Activated CD4-positive, alpha-beta T cell treated with anti-CD3 and anti-CD28 coated beads, Interleukin-2, Interleukin-6, amounts not matched to agents 100 ng/mL and 50 ng/mL, durations not matched to agents 16 hours and 8 hours (primary cell): ENCODE measurements at regions not wholly inside any gene's neighbourhood (a gene's known extent, or its start where the extent isn't known, plus 50 kb on each side); places are given as distances from the start of the nearest gene placed in this dataset.
"Not testable (repeated sequence)": the region's sequence is repeated elsewhere in the genome, so short reads cannot be mapped to it uniquely, and the experiment has no call there.

ENCODE experiments used
- DNase-seq: peaks from one replicate; pipeline ENCODE4 v3.0.0-alpha.2; 2020

DNA sequence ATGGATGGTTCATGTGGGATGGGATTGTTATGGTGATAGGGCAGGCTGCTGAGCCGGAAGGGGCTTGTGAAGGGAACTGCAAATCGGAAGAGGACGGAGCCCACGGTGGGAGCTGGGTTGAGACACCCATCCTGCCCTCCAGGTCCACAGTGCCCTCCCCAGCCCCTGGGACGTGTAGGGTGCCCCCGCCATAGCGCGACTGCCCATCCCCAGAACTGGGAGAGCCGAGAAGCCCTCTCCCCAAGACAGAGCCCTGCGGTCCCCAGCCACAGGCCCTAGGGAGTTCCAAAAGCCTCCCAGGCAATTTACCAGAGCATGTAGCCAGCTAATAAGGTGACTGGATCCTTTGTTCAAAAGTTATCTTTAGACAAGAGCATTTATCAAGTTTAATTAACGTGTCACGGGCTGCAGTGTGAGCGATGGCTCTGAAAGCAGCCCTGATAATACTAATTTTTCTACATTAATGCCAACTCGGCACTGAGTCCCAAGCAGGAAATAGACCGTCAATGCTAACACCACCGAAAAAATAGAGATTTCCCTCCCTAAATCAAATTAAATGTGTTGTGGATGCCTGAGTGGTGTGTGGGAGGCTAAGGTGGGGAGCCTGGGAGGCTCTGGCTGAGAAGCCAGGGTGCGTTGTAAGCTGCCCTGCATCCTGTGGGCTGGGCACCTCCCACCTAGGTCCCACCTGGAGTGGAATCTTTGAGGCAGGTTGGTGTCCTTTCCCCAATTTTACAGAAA, 76.8 kb upstream of the RTL6 start:
- DNase-seq, result no peak

DNA sequence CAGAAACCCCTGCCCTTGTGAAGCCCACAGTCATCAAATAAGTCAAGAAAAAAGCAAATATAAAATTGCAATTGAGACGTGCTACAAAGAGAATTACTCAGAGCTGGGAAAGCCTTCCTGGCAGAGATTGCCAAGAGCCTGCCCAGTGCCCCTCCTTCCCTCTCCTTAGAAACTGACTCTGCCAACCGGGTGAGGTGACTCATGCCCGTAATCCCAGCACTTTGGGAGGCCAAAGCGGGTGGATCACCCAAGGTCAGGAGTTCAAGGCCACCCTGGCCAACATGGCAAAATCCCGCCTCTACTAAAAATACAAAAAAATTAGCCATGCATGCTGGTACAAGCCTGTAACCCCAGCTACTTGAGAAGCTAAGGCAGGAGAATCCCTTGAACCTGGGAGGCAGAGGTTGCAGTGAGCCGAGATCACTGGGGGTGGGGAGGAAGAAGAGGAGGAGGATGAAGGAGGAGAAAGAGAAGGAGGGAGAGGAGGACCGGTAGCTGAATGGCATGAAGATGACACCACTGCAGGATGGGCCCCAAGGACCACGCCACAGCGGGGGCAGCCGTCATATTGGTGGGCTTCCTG, 76.1 kb upstream of the RTL6 start:
- no peak for DNase-seq

GRCh38 chr22:44573451-44573850, 75.4 kb upstream of the RTL6 start:
- DNase-seq, result no peak

DNA sequence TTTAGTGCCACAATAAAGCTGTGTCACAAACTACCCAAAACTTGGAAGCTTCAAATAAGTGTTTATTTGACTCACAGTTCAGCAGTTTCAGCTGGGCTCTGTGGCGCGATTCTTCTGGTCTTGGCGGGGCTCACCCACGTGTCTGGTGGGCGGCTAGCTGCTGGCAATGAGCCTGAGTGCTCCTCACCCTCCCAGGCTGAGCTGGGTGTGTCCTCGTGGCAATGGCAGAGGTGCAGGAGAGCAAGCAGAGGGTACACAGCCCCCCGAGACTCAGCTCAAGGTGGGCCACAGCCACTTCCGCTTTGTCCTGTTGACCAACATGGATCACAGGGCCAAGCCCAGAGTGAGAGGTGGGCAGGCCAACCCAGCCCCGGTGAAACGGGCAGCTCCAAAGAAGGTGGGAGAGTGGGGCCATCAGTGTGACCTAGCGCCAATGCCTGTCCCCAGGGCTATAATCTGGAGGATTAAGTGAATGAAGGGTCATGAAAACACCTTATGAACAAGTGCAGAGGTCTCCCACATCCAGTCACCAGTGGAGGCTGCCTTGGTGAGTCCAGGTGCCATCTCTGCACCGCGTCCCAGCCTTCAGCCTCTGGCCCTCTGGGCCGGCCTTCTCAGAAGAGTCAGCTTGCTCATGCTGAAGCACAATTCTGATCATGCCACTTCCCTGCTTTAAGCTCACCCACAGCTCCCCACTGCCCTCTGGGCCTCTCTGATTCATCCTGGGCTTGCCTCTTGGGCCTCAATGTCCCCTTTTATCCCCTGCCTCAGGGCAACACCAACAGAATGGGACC, 74.6 kb upstream of the RTL6 start:
- no peak for DNase-seq

GRCh38 chr22:44571566-44572413, 73.8 kb upstream of the RTL6 start:
- no peak for DNase-seq

DNA sequence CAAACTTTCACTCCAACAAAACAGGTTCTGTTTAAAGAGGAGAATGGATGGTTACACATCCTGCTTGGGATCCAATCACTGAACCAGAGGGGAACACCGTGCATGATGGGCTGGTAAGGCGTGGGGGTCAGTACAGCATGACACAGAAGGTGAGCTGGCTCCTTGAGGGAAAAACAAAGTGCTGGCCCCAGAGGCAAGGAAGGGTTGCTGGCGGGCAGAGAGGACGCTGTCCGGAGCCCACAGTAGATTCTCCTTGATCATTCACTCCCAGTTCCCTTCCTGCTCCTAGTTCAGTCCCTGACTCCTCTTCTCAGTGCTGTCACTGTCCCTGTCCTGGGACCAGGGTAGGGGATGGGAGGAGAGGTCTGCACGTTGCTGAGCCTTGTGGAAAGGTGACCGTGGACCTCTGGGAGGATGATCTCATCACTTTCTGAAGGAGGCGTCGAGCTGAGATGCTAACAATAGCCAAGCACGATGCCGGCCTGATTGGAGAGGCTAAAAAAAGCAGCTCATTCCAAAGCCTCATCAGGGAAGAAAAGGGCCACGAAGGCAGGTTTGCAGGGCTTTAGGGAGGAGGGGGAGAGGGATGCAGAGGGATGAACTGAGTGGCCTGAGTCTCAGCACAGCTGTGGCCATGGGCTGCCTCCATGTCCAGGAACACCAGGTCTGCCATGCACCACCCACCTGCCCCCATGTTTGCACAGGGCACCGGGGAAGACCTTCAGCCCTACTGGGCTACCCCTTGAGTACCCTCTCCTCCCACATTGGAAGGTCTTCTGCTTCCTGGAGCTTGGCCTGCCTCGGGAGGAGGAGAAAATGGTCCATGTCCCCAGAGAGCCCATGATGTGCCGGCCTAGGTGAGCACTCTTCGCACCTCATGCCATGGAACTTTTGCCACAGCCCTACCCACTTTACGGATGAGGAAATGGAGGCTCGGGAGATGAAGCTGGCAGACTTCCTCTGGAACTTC, 72.7 kb upstream of the RTL6 start:
- DNase-seq, result no peak

- DNase-seq, result no peak
Measured at GRCh38 chr22:44569561-44569991, 71.5 kb upstream of the RTL6 start.

DNA sequence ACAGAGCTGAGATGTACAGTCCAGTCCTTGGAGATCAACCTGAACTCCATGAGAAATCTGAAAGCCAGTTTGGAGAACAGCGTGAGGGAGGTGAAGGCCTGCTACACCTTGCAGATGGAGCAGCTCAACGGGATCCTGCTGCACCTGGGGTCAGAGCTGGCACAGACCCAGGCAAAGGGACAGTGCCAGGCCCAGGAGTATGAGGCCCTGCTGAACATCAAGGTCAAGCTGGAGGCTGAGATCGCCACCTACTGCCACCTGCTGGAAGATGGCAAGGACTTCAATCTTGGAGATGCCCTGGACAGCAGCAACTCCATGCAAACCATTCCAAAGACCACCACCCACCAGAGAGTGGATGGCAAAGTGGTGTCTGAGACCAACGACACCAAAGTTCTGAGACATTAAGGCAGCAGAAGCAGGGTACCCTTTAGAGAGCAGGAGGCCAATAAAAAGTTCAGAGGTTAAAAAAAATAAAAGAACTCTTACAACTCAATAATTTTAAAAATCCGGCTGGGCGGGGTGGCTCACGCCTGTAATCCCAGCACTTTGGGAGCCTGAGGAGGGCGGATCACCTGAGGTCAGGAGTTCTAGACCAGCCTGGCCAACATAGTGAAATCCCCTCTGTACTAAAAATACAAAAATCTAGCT, 69.9 kb upstream of the RTL6 start:
- peak; percentile 58 for DNase-seq

- not testable (repeated sequence) for DNase-seq
Measured at GRCh38 chr22:44567378-44567841, 69.4 kb upstream of the RTL6 start.

DNA sequence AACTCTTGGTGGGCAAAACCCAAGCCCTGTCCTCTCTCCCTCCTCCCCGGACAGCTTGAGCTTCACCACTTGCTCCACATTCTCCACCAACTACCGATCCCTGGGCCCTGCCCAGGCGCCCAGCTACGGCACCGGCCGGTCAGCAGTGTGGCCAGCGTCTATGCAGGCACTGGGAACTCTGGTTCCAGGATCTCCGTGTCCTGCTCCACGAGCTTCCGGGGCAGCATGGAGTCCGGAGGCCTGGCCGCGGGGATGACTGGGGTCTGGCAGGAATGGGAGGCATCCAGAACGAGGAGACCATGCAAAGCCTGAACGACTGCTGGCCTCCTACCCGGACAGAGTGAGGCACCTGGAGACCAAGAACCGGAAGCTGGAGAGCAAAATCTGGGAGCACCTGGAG, 68.9 kb upstream of the RTL6 start:
- no peak for DNase-seq

- DNase-seq, result not testable (repeated sequence)
Measured at GRCh38 chr22:44562651-44563050, 64.6 kb upstream of the RTL6 start.

- no peak for DNase-seq
Measured at GRCh38 chr22:44561139-44561840, 63.3 kb upstream of the RTL6 start.

GRCh38 chr22:44558671-44559070, 60.6 kb upstream of the RTL6 start:
- not testable (repeated sequence) for DNase-seq

DNA sequence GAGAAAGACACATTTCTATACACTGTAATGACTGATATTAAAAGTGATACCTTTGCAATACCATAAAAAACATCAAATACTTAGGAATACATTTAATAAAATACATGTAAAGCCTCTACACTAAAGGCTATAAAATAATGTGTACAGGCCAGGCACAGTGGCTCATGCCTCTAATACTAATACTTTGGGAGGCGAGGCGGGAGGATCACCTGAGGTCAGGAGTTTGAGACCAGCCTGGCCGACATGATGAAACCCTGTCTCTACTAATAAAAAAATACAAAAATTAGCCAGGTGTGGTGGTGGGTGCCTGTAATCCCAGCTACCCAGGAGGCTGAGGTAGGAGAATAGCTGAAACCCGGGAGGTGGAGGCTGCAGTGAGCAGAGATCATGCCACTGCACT, 59.8 kb upstream of the RTL6 start:
- DNase-seq, result not testable (repeated sequence)

- DNase-seq, result no peak
Measured at GRCh38 chr22:44557064-44557748, 59.2 kb upstream of the RTL6 start.

- no peak for DNase-seq
Measured at GRCh38 chr22:44555597-44555996, 57.6 kb upstream of the RTL6 start.

GRCh38 chr22:44555046-44555445, 57.0 kb upstream of the RTL6 start:
- DNase-seq, result no peak

DNA sequence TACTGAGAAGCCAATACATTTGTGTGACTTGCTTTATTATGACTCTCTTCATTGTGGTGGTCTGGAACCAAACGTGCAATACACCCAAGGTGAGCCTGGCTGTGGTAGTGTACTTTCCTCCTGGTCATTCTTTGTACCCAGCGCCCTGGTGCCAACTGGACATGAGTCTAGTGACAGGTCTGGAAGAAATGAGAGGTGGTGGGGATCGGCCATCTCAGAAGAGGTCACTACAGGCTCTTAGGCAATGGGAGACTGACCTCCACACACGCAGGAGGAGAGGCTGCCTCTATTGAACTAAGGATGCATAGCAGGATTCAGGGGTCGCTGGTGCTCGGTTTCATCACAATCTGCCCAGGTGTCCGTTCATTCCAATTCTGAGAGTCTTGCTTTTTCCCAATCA, 56.4 kb upstream of the RTL6 start:
- DNase-seq, result no peak

DNA sequence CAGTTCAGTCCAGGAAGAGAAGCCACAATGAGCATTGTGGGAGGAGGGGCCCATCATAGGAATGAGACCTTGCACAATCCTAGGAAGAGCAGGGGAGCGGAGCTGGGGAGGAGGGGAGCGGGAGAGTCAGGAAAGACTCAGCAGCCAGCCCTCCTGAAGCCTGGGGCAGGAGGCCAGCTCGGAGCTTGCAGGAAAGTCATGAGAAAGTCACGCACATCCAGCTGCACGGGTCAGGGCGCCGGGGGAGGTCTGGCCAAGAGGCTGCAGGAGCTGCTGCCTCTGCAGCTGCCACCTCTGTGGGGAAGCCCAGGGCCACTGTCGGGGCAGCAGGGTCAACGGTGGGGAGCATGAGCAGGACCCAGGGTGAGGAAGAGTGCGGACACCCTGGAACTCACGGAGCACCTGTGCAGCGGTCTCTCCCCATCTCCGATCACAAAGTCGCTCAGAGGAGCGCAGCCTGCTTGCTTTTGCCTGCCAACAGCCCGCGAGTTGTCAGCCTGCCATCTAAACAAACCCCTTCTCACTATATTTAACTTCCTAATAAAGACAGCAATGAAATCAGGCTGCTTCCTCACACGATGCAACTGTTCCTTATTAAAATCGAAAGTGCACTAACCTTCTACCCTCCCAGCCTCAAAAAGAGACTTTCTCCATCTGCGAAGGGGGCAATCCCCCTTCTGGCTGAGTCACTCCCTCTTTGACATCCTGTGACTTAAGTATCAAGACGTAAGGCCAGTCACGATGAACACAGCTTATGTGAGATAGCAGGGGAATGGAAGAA, 52.9 kb upstream of the RTL6 start:
- peak; percentile 71 for DNase-seq
